Esophagus muscularis mucosa (tissue), 3 donors: ENCODE measurements at regions not wholly inside any gene's neighbourhood (a gene's known extent, or its start where the extent isn't known, plus 50 kb on each side); places are given as distances from the start of the nearest gene placed in this dataset.

Experiments used
- POLR2A ChIP-seq: fragments of 450-650 bp; IDR thresholded peaks from one replicate; pipeline ENCODE4 v1.6.1; 2017; ENCODE audit warnings: antibody characterized with exemption, moderate library complexity, mild to moderate bottlenecking, low read depth
- TF ChIP-seq, protein P1 (sequence below), 3 experiments: fragments of 200-600 bp in 2 of 3; fragments of 450-650 bp in 1 of 3; sonication (generic) in 2 of 3; IDR thresholded peaks; one replicate each; pipeline ENCODE4 v1.5.1; 2017 to 2019; ENCODE audit warnings: antibody characterized with exemption in 3 of 3, mild to moderate bottlenecking in 2 of 3, moderate library complexity in 1 of 3

DNA sequence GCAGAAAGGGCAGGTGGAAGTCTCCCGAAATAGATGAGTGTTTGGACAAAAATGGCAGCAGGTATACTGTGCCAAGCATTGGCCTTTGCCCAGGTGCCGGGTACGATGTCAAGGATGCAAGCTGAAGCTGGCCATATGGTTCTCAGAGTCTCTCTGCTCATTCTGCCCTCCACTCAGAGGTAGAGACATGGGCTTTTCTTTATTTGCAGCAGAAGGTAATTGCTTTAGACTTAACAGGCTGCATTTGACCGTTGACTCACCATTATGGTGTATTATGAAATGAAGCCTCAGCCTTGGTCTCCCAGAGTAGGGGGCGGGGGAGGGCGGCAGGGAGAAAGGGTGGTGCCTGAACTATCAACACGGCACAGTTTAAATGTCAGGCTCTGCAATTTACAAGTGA, 969.1 kb upstream of the EEF2KMT start:
- TF ChIP-seq POLR2A = no peak
- TF ChIP-seq, protein P1, sequence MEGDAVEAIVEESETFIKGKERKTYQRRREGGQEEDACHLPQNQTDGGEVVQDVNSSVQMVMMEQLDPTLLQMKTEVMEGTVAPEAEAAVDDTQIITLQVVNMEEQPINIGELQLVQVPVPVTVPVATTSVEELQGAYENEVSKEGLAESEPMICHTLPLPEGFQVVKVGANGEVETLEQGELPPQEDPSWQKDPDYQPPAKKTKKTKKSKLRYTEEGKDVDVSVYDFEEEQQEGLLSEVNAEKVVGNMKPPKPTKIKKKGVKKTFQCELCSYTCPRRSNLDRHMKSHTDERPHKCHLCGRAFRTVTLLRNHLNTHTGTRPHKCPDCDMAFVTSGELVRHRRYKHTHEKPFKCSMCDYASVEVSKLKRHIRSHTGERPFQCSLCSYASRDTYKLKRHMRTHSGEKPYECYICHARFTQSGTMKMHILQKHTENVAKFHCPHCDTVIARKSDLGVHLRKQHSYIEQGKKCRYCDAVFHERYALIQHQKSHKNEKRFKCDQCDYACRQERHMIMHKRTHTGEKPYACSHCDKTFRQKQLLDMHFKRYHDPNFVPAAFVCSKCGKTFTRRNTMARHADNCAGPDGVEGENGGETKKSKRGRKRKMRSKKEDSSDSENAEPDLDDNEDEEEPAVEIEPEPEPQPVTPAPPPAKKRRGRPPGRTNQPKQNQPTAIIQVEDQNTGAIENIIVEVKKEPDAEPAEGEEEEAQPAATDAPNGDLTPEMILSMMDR (IDR thresholded peaks at IDR 0.05) = no peak
